ENCODE measurements at regions not wholly inside any gene's neighbourhood (a gene's known extent, or its start where the extent isn't known, plus 50 kb on each side); places are given as distances from the start of the nearest gene placed in this dataset.
"Not testable (repeated sequence)": the region's sequence is repeated elsewhere in the genome, so short reads cannot be mapped to it uniquely, and the experiment has no call there.

DNA sequence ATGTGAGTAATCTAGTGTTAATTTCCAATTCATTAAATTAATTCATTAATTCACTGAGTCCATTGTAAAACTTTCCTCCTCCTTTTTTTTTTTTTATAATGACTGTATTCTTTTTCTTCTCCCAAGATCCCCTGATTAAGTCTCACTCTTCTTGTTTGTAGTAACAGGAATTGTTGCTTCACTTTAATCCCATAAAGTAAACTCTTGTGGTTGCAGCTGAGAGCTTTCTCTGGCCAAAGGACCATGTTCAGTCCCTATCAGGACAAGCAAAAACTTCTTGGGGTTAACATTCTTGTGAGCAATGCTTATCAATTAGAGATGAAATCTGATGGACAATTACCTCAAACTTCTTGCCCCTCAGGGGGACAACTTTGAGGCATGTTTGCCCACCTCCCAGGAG, 400.2 kb upstream of the SPHKAP start:
- DNase-seq (ENCODE audit: low read depth, low spot score) = peak; percentile 7
- H3K4me3 ChIP-seq (ENCODE audit: low read depth, low read length) = no peak overlapping the region
- POLR2A ChIA-PET = interaction anchor here (0.7 kb wide), 1 partner anchor 1768 kb away, joined by 5 read pairs; no protein-coding TSS in a partner anchor
- CTCF ChIA-PET = no interaction called here
- no peaks in the 10 kb centered on the region for H3K9me3 ChIP-seq (ENCODE audit: control insufficient read depth, insufficient read depth, low read length)
- H3K27me3 ChIP-seq (ENCODE audit: control insufficient read depth, insufficient read depth, low read length) = no peaks in the 10 kb centered on the region
- no peak overlapping the region for H3K27ac ChIP-seq (ENCODE audit: low read depth, low read length)
- TF ChIP-seq, protein P1, sequence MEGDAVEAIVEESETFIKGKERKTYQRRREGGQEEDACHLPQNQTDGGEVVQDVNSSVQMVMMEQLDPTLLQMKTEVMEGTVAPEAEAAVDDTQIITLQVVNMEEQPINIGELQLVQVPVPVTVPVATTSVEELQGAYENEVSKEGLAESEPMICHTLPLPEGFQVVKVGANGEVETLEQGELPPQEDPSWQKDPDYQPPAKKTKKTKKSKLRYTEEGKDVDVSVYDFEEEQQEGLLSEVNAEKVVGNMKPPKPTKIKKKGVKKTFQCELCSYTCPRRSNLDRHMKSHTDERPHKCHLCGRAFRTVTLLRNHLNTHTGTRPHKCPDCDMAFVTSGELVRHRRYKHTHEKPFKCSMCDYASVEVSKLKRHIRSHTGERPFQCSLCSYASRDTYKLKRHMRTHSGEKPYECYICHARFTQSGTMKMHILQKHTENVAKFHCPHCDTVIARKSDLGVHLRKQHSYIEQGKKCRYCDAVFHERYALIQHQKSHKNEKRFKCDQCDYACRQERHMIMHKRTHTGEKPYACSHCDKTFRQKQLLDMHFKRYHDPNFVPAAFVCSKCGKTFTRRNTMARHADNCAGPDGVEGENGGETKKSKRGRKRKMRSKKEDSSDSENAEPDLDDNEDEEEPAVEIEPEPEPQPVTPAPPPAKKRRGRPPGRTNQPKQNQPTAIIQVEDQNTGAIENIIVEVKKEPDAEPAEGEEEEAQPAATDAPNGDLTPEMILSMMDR (IDR thresholded peaks at IDR 0.05; ENCODE audit: low read depth, low read length) = no peak

GRCh38 chr2:228575897-228576296, 394.4 kb upstream of the SPHKAP start:
- TF ChIP-seq, protein P1 (IDR thresholded peaks at IDR 0.05; ENCODE audit: low read depth, low read length) = no peak
- Histone ChIP-seq H3K27ac (ENCODE audit: low read depth, low read length) (no peak overlapping the region), H3K4me3 (ENCODE audit: low read depth, low read length) (no peak overlapping the region), H3K27me3 (ENCODE audit: control insufficient read depth, insufficient read depth, low read length) (no peaks in the 10 kb centered on the region), H3K9me3 (ENCODE audit: control insufficient read depth, insufficient read depth, low read length) (no peaks in the 10 kb centered on the region)
- ChIA-PET CTCF (no interaction called here), POLR2A (no interaction called here)
- no peak for DNase-seq (ENCODE audit: low read depth, low spot score)

- POLR2A ChIA-PET; DNase-seq (ENCODE audit: low read depth, low spot score); CTCF ChIA-PET; H3K4me3 ChIP-seq (ENCODE audit: low read depth, low read length); H3K27me3 ChIP-seq (ENCODE audit: control insufficient read depth, insufficient read depth, low read length); H3K27ac ChIP-seq (ENCODE audit: low read depth, low read length); H3K9me3 ChIP-seq (ENCODE audit: control insufficient read depth, insufficient read depth, low read length): not testable (repeated sequence)
Observed at GRCh38 chr2:228568275-228568674, 386.8 kb upstream of the SPHKAP start.

DNA sequence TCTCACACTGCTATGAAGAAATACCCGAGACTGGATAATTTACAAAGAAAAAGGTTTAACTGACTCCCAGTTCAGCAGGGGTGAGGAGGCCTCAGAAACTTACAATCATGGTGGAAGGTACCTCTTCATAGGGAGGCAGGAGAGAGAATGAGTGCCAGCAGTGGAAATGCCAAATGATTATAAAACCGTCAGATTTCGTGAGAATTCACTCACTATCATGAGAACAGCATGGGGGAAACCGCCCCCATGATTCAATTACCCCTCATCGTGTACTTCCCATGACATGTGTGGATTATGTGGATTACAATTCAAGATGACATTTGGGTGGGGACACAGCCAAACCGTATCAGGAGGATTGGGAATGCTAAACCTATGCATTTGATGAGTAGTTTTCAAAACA, 380.3 kb upstream of the SPHKAP start:
- POLR2A ChIA-PET = no interaction called here
- no peaks in the 10 kb centered on the region for H3K9me3 ChIP-seq (ENCODE audit: control insufficient read depth, insufficient read depth, low read length)
- DNase-seq (ENCODE audit: low read depth, low spot score) = no peak
- CTCF ChIA-PET = no interaction called here
- H3K27me3 ChIP-seq (ENCODE audit: control insufficient read depth, insufficient read depth, low read length) = no peaks in the 10 kb centered on the region
- H3K4me3 ChIP-seq (ENCODE audit: low read depth, low read length) = no peak overlapping the region
- no peak overlapping the region for H3K27ac ChIP-seq (ENCODE audit: low read depth, low read length)
- TF ChIP-seq, protein P1 (IDR thresholded peaks at IDR 0.05; ENCODE audit: low read depth, low read length) = no peak

DNA sequence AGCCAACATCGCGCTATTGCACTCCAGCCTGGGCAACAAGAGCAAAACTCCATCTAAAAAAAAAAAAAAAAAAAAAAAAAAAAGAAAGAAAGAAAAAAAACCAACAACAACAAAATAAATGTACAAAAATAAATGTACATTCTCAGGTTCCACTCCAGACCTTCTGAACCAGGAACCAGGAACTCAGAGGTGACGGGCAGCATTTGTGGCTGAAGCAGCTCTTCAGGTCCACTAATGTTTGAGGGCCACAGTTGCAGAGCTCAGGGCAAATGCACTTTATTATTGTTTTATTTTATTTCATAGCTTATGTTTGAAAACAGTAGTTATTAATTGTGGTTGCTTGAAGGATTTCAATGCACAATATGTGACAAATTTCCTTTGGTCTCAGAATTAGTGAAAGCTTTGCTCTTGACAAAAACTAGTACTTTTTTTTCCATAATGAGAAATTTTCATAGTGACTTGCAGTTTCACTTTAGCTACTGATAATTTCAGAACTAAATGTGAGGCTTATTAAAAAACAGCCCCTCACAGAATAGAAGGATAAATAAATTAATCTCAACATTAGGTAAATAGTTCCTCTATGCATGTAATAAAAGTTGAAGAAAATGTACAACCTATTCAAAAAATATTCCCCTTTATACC, 378.4 kb upstream of the SPHKAP start:
- TF ChIP-seq, protein P1 (IDR thresholded peaks at IDR 0.05; ENCODE audit: low read depth, low read length) = no peak
- no peak for DNase-seq (ENCODE audit: low read depth, low spot score)
- H3K4me3 ChIP-seq (ENCODE audit: low read depth, low read length) = no peak overlapping the region
- H3K27ac ChIP-seq (ENCODE audit: low read depth, low read length) = no peak overlapping the region
- no peaks in the 10 kb centered on the region for H3K27me3 ChIP-seq (ENCODE audit: control insufficient read depth, insufficient read depth, low read length)
- CTCF ChIA-PET = no interaction called here
- POLR2A ChIA-PET = no interaction called here
- no peaks in the 10 kb centered on the region for H3K9me3 ChIP-seq (ENCODE audit: control insufficient read depth, insufficient read depth, low read length)

Measured in AG04450 (cell line).